ENCODE measurements at regions not wholly inside any gene's neighbourhood (a gene's known extent, or its start where the extent isn't known, plus 50 kb on each side); places are given as distances from the start of the nearest gene placed in this dataset.

DNA sequence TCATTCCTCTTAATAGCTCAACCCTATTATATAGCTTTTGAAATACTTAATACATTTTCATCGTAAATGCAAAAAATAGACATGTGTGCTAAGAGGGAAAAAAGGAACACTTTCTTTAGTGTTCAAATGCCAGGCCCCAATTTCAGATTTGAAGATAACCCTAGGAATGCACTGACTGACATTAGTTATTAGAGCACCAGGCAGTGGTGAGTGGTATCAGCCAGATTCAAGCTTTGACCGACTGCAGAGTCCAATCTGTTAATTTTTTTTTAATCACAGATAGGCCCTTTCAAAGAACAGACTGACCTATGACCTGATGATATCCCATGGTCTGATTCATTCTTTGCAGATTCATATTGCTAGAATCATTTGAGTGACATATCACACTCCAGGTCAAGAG, 874.2 kb upstream of the CHORDC1 start:
- no peaks in the 10 kb centered on the region for H3K9me3 ChIP-seq
- 43 to 54% methylated on average over 2 of the region's 2 CpGs for WGBS, 2 donors
- intact Hi-C loops (cut with DNase I): no loop called here
- H3K27me3 ChIP-seq: no peaks in the 10 kb centered on the region
- no peak overlapping the region for H3K27ac ChIP-seq
- H3K4me3 ChIP-seq: no peak overlapping the region
- DNase-seq (no peak), ATAC-seq (no peak)
- no peak for TF ChIP-seq CTCF (IDR thresholded peaks at IDR 0.05)
- no peak for TF ChIP-seq POLR2A (IDR thresholded peaks at IDR 0.05)
- no peaks in the 10 kb centered on the region for H3K4me1 ChIP-seq
- H3K36me3 ChIP-seq (replicated peaks in 1 of 2; ENCODE audit: insufficient read depth in 1 of 2, low read depth in 2 of 2): no peaks in the 10 kb centered on the region

DNA sequence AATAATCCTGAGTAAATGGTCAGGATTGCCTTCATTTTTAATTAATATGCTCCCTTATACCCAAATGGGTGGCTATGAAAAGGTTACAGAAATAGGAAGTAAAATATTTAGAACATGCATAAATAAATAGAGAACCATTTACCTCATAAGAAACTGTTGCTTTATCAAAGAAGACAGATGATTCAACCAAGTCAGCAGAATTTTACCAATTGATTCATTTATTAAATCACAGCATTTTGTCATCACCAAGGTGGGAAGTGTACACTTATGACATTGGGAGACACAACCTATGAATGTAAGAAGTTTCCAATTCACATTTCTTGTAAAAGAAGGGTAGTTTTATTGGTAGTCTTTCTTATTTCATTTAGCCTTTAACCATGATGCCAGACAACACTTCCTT, 870.3 kb upstream of the CHORDC1 start:
- TF ChIP-seq POLR2A (IDR thresholded peaks at IDR 0.05) (no peak), CTCF (IDR thresholded peaks at IDR 0.05) (no peak)
- Histone ChIP-seq H3K27me3 (no peaks in the 10 kb centered on the region), H3K36me3 (replicated peaks in 1 of 2; ENCODE audit: insufficient read depth in 1 of 2, low read depth in 2 of 2) (no peaks in the 10 kb centered on the region), H3K4me3 (no peak overlapping the region), H3K4me1 (no peaks in the 10 kb centered on the region), H3K9me3 (no peaks in the 10 kb centered on the region), H3K27ac (no peak overlapping the region)
- ATAC-seq: no peak
- intact Hi-C loops (cut with DNase I): no loop called here
- no peak for DNase-seq

GRCh38 chr11:91091563-91091962, 868.7 kb upstream of the CHORDC1 start:
- DNase-seq (no peak), ATAC-seq (no peak)
- H3K27me3 ChIP-seq: no peaks in the 10 kb centered on the region
- H3K36me3 ChIP-seq (replicated peaks in 1 of 2; ENCODE audit: insufficient read depth in 1 of 2, low read depth in 2 of 2): no peaks in the 10 kb centered on the region
- H3K9me3 ChIP-seq: no peaks in the 10 kb centered on the region
- intact Hi-C loops (cut with DNase I): no loop called here
- no peak overlapping the region for H3K27ac ChIP-seq
- TF ChIP-seq POLR2A (IDR thresholded peaks at IDR 0.05): no peak
- no peak for TF ChIP-seq CTCF (IDR thresholded peaks at IDR 0.05)
- no peaks in the 10 kb centered on the region for H3K4me1 ChIP-seq
- no peak overlapping the region for H3K4me3 ChIP-seq

DNA sequence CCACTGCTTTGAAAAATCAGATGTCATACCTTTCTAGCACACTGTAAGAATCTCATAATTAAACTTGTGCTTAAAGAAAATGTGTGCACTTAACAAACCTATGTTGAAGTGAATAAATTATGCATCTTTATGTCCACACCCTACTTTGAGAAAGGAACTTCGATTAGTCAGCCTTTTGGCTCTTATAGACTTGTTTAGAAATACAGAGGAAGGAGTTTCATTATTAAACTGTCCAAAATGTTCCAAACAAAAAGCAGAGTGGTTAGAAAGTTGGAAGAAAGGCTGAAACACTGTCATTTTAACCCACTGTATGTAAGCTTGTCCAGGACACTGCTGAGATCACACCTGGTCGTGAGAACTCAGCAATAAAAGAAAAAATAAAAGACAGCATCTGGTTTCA, 863.2 kb upstream of the CHORDC1 start:
- DNase-seq (no peak), ATAC-seq (no peak)
- H3K27me3 ChIP-seq: no peaks in the 10 kb centered on the region
- H3K4me1 ChIP-seq: no peaks in the 10 kb centered on the region
- H3K9me3 ChIP-seq: no peaks in the 10 kb centered on the region
- H3K27ac ChIP-seq: no peak overlapping the region
- H3K4me3 ChIP-seq: no peak overlapping the region
- H3K36me3 ChIP-seq (replicated peaks in 1 of 2; ENCODE audit: insufficient read depth in 1 of 2, low read depth in 2 of 2): no peaks in the 10 kb centered on the region
- TF ChIP-seq CTCF (IDR thresholded peaks at IDR 0.05) (no peak), POLR2A (IDR thresholded peaks at IDR 0.05) (no peak)
- intact Hi-C loops (cut with DNase I): no loop called here
- 41 to 51% methylated on average over 2 of the region's 2 CpGs for WGBS, 2 donors

DNA sequence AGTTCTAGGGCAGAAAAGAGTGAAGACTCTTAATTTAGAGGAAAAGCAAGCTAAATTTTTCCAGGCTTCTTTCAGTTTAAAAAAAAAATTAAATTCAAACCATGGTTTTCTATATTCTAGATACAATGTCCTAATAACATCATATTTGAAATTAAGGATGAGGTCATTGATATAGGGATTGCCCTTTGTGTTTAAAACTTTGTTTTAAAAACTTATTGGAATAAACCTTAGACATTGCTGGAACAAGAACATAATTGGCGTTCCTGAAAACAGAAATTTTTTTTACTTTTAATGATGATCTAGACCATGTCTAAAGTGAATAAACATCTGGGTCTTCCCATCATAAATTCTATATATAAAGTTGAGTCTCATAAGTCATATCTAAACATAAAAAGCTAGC, 859.4 kb upstream of the CHORDC1 start:
- Histone ChIP-seq H3K4me1 (no peaks in the 10 kb centered on the region), H3K4me3 (no peak overlapping the region), H3K36me3 (replicated peaks in 1 of 2; ENCODE audit: insufficient read depth in 1 of 2, low read depth in 2 of 2) (no peaks in the 10 kb centered on the region), H3K27me3 (no peaks in the 10 kb centered on the region), H3K27ac (no peak overlapping the region), H3K9me3 (no peaks in the 10 kb centered on the region)
- intact Hi-C loops (cut with DNase I): no loop called here
- whole genome bisulfite sequencing, 2 donors: 48 to 66% methylated on average over 1 of the region's 1 CpG
- ATAC-seq: no peak
- TF ChIP-seq POLR2A (IDR thresholded peaks at IDR 0.05) (no peak), CTCF (IDR thresholded peaks at IDR 0.05) (no peak)
- DNase-seq: no peak

Data from body of pancreas (tissue), 4 donors.